HEK293T (cell line): ENCODE measurements at regions not wholly inside any gene's neighbourhood (a gene's known extent, or its start where the extent isn't known, plus 50 kb on each side); places are given as distances from the start of the nearest gene placed in this dataset.

Source experiments
- CTCF ChIA-PET: fragments of 350-600 bp; formaldehyde crosslinking; extraction: SDS; loops from one replicate; lab custom pipeline; 2021; ENCODE audit warnings: antibody characterized with exemption, inconsistent platforms; lab: Yijun Ruan, JAX
- POLR2A ChIA-PET: fragments of 350-600 bp; formaldehyde crosslinking; extraction: SDS; loops from one replicate; lab custom pipeline; 2020; ENCODE audit warnings: antibody characterized with exemption, inconsistent platforms; lab: Yijun Ruan, JAX
- DNase-seq: peaks from one replicate; pipeline ENCODE4 v3.0.0; 2012; ENCODE audit warnings: mixed read lengths; ENCODE audit errors: extremely low spot score
- ARNT ChIP-seq: fragments of 450-650 bp; IDR thresholded peaks from 2 replicates; pipeline ENCODE4 v1.6.1; 2017; ENCODE audit warnings: mild to moderate bottlenecking
- BHLHE40 ChIP-seq: fragments of 450-650 bp; IDR thresholded peaks from 2 replicates; pipeline ENCODE4 v1.6.1; 2016; ENCODE audit warnings: mild to moderate bottlenecking, moderate library complexity, borderline replicate concordance
- CTBP1 ChIP-seq: fragments of 450-650 bp; IDR thresholded peaks from 2 replicates; pipeline ENCODE4 v1.6.1; 2016; ENCODE audit warnings: borderline replicate concordance
- ELF4 ChIP-seq: fragments of 450-650 bp; IDR thresholded peaks from 2 replicates; pipeline ENCODE4 v1.6.1; 2017; ENCODE audit warnings: antibody characterized with exemption
- FOXA1 ChIP-seq: fragments of 450-650 bp; IDR thresholded peaks from 2 replicates; pipeline ENCODE4 v1.6.1; 2016; ENCODE audit warnings: mild to moderate bottlenecking
- FOXK2 ChIP-seq: fragments of 450-650 bp; IDR thresholded peaks from 2 replicates; pipeline ENCODE4 v1.6.1; 2016; ENCODE audit warnings: mild to moderate bottlenecking
- FOXM1 ChIP-seq: fragments of 450-650 bp; IDR thresholded peaks from 2 replicates; pipeline ENCODE4 v1.6.1; 2017; ENCODE audit warnings: mild to moderate bottlenecking, borderline replicate concordance
- HDGF ChIP-seq: fragments of 450-650 bp; IDR thresholded peaks from 2 replicates; pipeline ENCODE4 v1.6.1; 2017; ENCODE audit warnings: antibody characterized with exemption, borderline replicate concordance
- L3MBTL2 ChIP-seq: fragments of 450-650 bp; conservative IDR thresholded peaks from 2 replicates; pipeline ENCODE4 v1.6.1; 2016; ENCODE audit warnings: mild to moderate bottlenecking
- LEF1 ChIP-seq: fragments of 450-650 bp; IDR thresholded peaks from 2 replicates; pipeline ENCODE4 v1.6.1; 2017; ENCODE audit warnings: mild to moderate bottlenecking, borderline replicate concordance
- NFRKB ChIP-seq: fragments of 450-650 bp; IDR thresholded peaks from 2 replicates; pipeline ENCODE4 v1.6.1; 2016; ENCODE audit warnings: mild to moderate bottlenecking, moderate library complexity
- PKNOX1 ChIP-seq: fragments of 450-650 bp; IDR thresholded peaks from 2 replicates; pipeline ENCODE4 v1.6.1; 2016
- SP1 ChIP-seq: fragments of 450-650 bp; IDR thresholded peaks from 2 replicates; pipeline ENCODE4 v1.6.1; 2017
- SUZ12 ChIP-seq: fragments of 450-650 bp; IDR thresholded peaks from 2 replicates; pipeline ENCODE4 v1.6.1; 2016; ENCODE audit warnings: mild to moderate bottlenecking
- TARDBP ChIP-seq: fragments of 450-650 bp; IDR thresholded peaks from 2 replicates; pipeline ENCODE4 v1.6.1; 2016
- ZNF384 ChIP-seq: fragments of 450-650 bp; IDR thresholded peaks from 2 replicates; pipeline ENCODE4 v1.6.1; 2016

GRCh38 chr17:34874478-34874877 lies 86.8 kb downstream of the CCT6B start:
- TF ChIP-seq BHLHE40 = no peak
- no peak for TF ChIP-seq FOXK2
- TF ChIP-seq ARNT = no peak
- TF ChIP-seq PKNOX1 = no peak
- no peak for TF ChIP-seq FOXM1
- no peak for DNase-seq
- POLR2A ChIA-PET = no interaction called here
- CTCF ChIA-PET = no interaction called here

GRCh38 chr17:34872640-34873039 lies 88.6 kb downstream of the CCT6B start:
- ChIA-PET CTCF (no interaction called here), POLR2A (no interaction called here)
- DNase-seq = no peak
- no peak for TF ChIP-seq HDGF
- no peak for TF ChIP-seq FOXM1
- no peak for TF ChIP-seq CTBP1
- TF ChIP-seq NFRKB = no peak
- TF ChIP-seq LEF1 = no peak
- TF ChIP-seq ELF4 = no peak
- TF ChIP-seq TARDBP = no peak
- TF ChIP-seq BHLHE40 = no peak
- no peak for TF ChIP-seq ARNT
- no peak for TF ChIP-seq SP1
- no peak for TF ChIP-seq FOXA1

GRCh38 chr17:34869641-34870040 lies 91.6 kb downstream of the CCT6B start:
- CTCF ChIA-PET = no interaction called here
- no peak for DNase-seq

GRCh38 chr17:34865716-34866115 lies 95.5 kb downstream of the CCT6B start:
- no peak for DNase-seq
- POLR2A ChIA-PET = no interaction called here
- no peak for TF ChIP-seq PKNOX1
- no peak for TF ChIP-seq FOXK2
- no peak for TF ChIP-seq TARDBP
- TF ChIP-seq SP1 = no peak
- no peak for TF ChIP-seq SUZ12
- no peak for TF ChIP-seq L3MBTL2
- no peak for TF ChIP-seq FOXA1
- TF ChIP-seq BHLHE40 = no peak
- TF ChIP-seq CTBP1 = no peak
- TF ChIP-seq ZNF384 = no peak
- TF ChIP-seq HDGF = no peak
- TF ChIP-seq FOXM1 = no peak
- no peak for TF ChIP-seq NFRKB
- TF ChIP-seq ELF4 = no peak
- TF ChIP-seq ARNT = no peak
- no peak for TF ChIP-seq LEF1
- CTCF ChIA-PET = interaction anchor here (0.7 kb wide), 1 partner anchor 1291 kb away, joined by 3 read pairs; no protein-coding TSS in a partner anchor

More at GRCh38 chr17:34869641-34870040, 91.6 kb downstream of the CCT6B start:
- POLR2A ChIA-PET = no interaction called here
- TF ChIP-seq SP1 = no peak
- no peak for TF ChIP-seq ELF4
- TF ChIP-seq FOXA1 = no peak
- no peak for TF ChIP-seq ZNF384
- no peak for TF ChIP-seq TARDBP
- TF ChIP-seq FOXM1 = no peak
- no peak for TF ChIP-seq HDGF
- no peak for TF ChIP-seq LEF1
- TF ChIP-seq BHLHE40 = no peak
- no peak for TF ChIP-seq CTBP1
- TF ChIP-seq ARNT = no peak

GRCh38 chr17:34862384-34862783 lies 98.9 kb downstream of the CCT6B start:
- no peak for DNase-seq
- ChIA-PET POLR2A (no interaction called here), CTCF (no interaction called here)
- no peak for TF ChIP-seq FOXA1
- no peak for TF ChIP-seq NFRKB
- no peak for TF ChIP-seq SP1
- TF ChIP-seq LEF1 = no peak
- no peak for TF ChIP-seq FOXK2

GRCh38 chr17:34861864-34862263 lies 99.4 kb downstream of the CCT6B start:
- ChIA-PET CTCF (no interaction called here), POLR2A (no interaction called here)
- TF ChIP-seq L3MBTL2 (no peak), HDGF (no peak), ARNT (no peak), ELF4 (no peak), SP1 (no peak), PKNOX1 (no peak), BHLHE40 (no peak), TARDBP (no peak), FOXM1 (no peak), NFRKB (no peak), CTBP1 (no peak), LEF1 (no peak), FOXA1 (no peak), FOXK2 (no peak), ZNF384 (no peak), SUZ12 (no peak)
- no peak for DNase-seq
